WERI-Rb-1 (cell line): ENCODE measurements at regions not wholly inside any gene's neighbourhood (a gene's known extent, or its start where the extent isn't known, plus 50 kb on each side); places are given as distances from the start of the nearest gene placed in this dataset.

Source experiments
- DNase-seq: peaks from one replicate; pipeline ENCODE4 v3.0.0-alpha.2; 2020
- H3K27ac ChIP-seq: fragments of 250-450 bp; sonication (Bioruptor Pico); 2 replicates; pipeline ENCODE4 v1.5.1; 2020; ENCODE audit warnings: mild to moderate bottlenecking, moderate library complexity
- H3K27me3 ChIP-seq: fragments of 250-450 bp; sonication (Bioruptor Pico); 2 replicates; pipeline ENCODE4 v1.5.1; 2021; ENCODE audit warnings: mild to moderate bottlenecking, low read depth, moderate library complexity; ENCODE audit not compliant: insufficient read depth, severe bottlenecking
- H3K36me3 ChIP-seq: fragments of 250-450 bp; sonication (Bioruptor Pico); 2 replicates; pipeline ENCODE4 v1.5.1; 2020; ENCODE audit warnings: mild to moderate bottlenecking, moderate library complexity
- H3K4me3 ChIP-seq: 2 replicates; pipeline ENCODE4 v1.5.1; 2011; ENCODE audit warnings: low read depth, mild to moderate bottlenecking, control low read depth, low read length
- H3K9me3 ChIP-seq: fragments of 250-450 bp; sonication (Bioruptor Pico); 2 replicates; pipeline ENCODE4 v1.5.1; 2021; ENCODE audit warnings: mild to moderate bottlenecking, moderate library complexity; ENCODE audit not compliant: severe bottlenecking
- CTCF ChIP-seq: IDR thresholded peaks from 2 replicates; pipeline ENCODE4 v1.5.1; 2011; ENCODE audit warnings: low read depth, mild to moderate bottlenecking, control low read depth, inconsistent platforms, low read length

GRCh38 chr15:100759106-100759505 lies 120.5 kb upstream of the ALDH1A3 start:
- no peak for DNase-seq
- no peaks in the 10 kb centered on the region for H3K9me3 ChIP-seq
- TF ChIP-seq CTCF, result no peak
- no peaks in the 10 kb centered on the region for H3K36me3 ChIP-seq
- no peak overlapping the region for H3K27ac ChIP-seq
- H3K4me3 ChIP-seq, result no peak overlapping the region
- no peaks in the 10 kb centered on the region for H3K27me3 ChIP-seq

GRCh38 chr15:100759698-100760356 lies 119.8 kb upstream of the ALDH1A3 start:
- no peaks in the 10 kb centered on the region for H3K36me3 ChIP-seq
- H3K4me3 ChIP-seq, result no peak overlapping the region
- no peak for TF ChIP-seq CTCF
- no peaks in the 10 kb centered on the region for H3K27me3 ChIP-seq
- no peak for DNase-seq
- H3K27ac ChIP-seq, result no peak overlapping the region
- no peaks in the 10 kb centered on the region for H3K9me3 ChIP-seq

- no peak for TF ChIP-seq CTCF
- Histone ChIP-seq H3K4me3 (no peak overlapping the region), H3K27me3 (no peaks in the 10 kb centered on the region), H3K36me3 (no peaks in the 10 kb centered on the region), H3K9me3 (no peaks in the 10 kb centered on the region), H3K27ac (no peak overlapping the region)
- DNase-seq, result no peak
These were observed 119.2 kb upstream of the ALDH1A3 start for GRCh38 chr15:100760357-100760903.

- Histone ChIP-seq H3K27ac (no peak overlapping the region), H3K36me3 (no peaks in the 10 kb centered on the region), H3K9me3 (no peaks in the 10 kb centered on the region), H3K4me3 (no peak overlapping the region), H3K27me3 (no peaks in the 10 kb centered on the region)
- no peak for DNase-seq
- TF ChIP-seq CTCF, result no peak
These were observed 118.2 kb upstream of the ALDH1A3 start for GRCh38 chr15:100761290-100761935.

GRCh38 chr15:100762289-100762688 lies 117.3 kb upstream of the ALDH1A3 start:
- H3K4me3 ChIP-seq, result no peak overlapping the region
- TF ChIP-seq CTCF, result no peak
- no peak for DNase-seq

More at GRCh38 chr15:100762289-100762688, 117.3 kb upstream of the ALDH1A3 start:
- Histone ChIP-seq H3K36me3 (no peaks in the 10 kb centered on the region), H3K9me3 (no peaks in the 10 kb centered on the region), H3K27ac (no peak overlapping the region), H3K27me3 (no peaks in the 10 kb centered on the region)
